CD1c-positive myeloid dendritic cell (primary cell): ENCODE measurements at regions not wholly inside any gene's neighbourhood (a gene's known extent, or its start where the extent isn't known, plus 50 kb on each side); places are given as distances from the start of the nearest gene placed in this dataset.
"Not testable (repeated sequence)": the region's sequence is repeated elsewhere in the genome, so short reads cannot be mapped to it uniquely, and the experiment has no call there.

Source experiments
- DNase-seq: peaks from one replicate; pipeline ENCODE4 v3.0.0-alpha.2; 2016; ENCODE audit errors: extremely low spot score

- DNase-seq: no peak
These were observed 318.8 kb downstream of the ZNF674 start for GRCh38 chrX:46226422-46226821.

DNA sequence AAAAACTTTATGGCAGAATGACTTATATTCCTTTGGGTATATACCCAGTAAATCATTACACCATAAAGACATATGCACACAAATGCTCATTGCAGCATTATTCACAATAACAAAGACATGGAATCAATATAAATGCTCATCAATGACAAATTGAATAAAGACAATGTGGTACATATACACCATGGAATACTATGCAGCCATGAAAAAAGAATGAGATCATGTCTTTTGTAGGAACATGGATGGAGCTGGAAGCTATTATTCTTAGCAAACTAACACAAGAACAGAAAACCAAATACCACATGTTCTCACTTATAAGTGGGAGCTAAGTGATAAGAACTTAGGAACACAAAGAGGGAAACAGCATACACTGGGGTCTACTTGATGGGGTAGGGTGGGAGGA, 321.7 kb downstream of the ZNF674 start:
- not testable (repeated sequence) for DNase-seq

GRCh38 chrX:46220822-46221221, 324.4 kb downstream of the ZNF674 start:
- no peak for DNase-seq

DNA sequence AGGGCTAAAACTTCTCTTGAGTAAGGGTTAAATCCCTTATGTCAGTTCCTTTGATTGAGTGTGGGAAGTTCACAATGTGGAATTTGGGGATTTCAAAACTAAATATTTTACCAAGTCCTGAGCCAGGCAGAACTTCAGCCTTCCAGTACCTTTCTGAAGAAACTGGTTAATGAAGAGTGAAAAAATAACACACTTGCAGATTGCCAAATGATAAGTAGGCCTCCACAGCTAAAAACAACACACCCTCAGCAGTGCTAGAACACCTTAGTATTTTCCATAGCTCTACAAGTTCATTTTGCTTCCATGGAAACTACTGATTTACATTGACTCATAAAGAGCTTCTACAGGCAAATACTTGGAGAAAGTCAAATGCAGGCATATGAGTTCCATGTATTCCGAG, 326.8 kb downstream of the ZNF674 start:
- no peak for DNase-seq

- DNase-seq: no peak
These were observed 328.8 kb downstream of the ZNF674 start for GRCh38 chrX:46216406-46216805.

DNA sequence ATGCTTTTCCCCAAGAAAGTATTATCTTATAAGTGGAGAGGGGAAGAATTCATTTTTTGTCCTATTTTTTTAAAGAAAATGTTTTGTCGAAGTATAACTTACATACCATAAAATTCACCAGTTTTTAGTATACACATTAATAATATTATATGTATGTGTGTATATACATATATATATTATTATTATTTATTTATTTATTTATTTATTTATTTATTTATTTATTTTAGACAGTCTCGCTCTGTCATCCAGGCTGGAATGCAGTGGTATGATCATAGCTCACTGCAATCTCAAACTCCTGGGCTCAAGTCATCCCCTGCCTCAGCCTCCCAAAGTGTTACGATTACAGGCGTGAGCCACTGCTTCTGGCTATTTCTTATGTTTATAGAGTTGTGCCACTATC, 334.1 kb downstream of the ZNF674 start:
- no peak for DNase-seq

DNA sequence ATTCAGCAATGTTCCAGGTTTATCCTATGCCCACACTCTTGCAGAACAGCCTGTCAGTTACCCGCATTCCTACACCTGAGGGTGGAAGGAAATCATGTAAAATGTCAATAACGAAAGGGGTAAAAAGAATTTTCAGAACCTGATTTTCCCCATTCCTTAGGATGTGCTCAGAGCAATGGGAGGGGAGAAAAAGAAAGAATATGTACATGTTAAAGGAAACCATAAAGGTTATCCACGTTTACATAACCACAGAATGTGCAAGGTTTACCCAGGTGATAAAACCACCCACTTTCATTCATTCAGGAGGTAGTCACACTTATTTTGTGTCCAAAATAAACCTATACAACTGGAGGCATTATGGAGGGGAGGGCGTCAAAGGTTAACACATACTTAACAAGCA, 335.5 kb downstream of the ZNF674 start:
- no peak for DNase-seq

DNA sequence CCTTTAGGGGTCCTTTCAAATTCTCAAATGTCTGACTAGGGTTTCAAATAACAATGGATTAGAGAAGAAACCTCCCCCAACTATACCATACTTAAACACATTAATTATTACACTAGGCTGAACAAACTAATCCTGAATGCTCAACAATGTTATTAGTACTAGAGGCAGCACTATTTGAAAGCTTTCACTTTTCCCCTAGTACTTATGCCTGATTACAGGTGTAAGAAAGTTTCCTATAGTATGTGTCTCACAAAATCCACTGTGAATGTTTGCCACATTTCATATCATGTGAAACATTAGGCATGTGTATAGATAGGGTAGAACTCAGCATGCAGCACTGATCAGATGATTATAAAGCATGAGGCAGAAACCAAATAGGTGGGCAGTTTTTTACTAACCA, 336.2 kb downstream of the ZNF674 start:
- DNase-seq: no peak

DNA sequence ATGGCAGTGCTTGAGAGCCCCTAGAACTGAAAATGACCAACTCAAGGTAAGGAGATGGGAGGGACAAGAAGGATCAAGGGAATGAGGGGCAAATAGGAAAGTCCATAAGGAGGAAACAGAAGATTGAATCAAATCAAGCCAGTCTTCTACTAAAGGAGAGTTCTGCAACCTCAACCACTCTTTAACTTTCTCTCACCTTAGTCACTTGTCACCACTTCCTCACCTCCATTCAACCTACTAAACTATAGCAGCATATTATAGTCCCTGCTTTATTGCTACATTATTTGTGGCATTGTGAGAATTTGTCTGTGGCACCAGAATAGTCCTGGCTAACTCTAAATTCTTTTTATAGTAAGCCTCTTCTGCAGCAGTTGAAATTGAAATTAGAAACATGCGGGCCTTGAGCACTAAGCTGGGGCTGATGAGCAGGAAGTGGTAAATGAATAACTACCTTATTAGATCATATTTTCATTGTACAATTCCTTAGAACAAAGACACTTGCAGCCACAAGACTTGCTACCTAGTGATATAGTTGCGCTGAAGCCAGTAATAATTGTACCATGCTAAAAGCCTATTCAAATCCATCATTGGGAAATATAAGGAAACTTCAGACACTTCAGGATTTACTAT, 336.9 kb downstream of the ZNF674 start:
- DNase-seq: no peak

DNA sequence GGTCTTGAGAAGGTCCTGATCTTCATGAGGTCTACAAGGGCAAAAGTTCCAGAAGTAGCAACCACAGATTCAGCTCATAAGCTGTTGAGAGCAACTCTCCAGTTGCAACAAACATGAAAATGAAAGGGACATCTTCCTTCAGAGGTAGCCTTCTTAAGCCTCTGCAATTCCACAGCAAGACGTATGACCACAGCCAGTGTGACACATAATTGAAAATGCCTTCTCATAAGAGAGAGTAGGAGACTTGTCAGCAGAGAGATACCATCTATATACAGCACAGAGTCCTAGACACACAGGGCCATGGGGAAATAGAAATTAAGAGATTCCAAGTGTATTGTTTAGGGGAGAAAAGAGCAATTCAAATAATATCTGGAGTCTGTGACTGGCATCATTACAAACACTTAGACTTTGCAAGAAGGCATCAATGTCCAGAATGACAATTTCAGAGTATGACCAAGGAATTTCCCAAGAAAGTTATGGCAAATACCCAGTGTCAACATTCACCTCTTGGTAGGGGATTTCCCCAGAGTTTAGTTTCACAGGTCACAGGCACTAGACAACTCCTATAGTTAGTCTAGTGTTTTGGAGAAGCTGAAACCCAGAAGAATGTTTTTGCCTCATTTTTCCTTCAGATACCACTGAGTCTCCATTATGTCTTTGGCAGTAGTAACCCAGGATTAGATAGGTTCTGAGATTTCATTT, 340.3 kb downstream of the ZNF674 start:
- no peak for DNase-seq

DNA sequence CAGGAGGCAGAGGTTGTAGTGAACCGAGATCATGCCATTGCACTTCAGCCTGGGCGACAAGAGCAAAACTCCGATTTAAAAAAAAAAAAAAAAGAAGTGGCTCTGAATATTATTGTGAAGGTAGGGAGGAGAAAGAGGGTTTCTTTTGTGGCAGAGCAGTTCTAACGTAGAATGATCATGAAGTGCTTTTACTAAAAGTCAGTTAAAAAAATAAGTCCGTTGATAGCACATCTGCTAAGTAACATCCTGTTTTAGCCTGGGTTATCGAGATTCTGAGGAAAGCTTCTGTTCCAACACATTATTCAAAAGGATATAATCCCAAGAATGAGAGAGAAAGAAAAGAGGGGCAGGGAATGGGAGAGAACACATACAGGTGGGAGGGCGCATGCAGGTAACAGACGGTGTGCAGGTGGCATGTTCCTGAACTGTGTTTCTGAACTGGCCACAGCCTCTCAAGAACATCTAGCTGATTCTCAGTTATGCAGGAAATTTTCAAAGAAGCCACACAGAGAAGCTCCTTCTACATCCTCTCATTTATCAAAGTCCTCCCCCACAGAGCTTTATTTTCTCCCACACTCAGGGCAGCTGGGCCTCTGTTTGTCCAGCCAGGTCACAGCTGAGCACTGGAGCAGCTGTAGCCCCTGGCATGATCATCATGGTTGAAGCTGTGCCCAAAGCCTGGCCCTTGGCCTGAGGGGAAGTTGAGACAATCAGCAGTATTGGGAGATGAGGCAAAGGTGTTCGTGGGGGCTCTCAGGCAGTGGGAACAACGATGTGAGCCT, 342.3 kb downstream of the ZNF674 start:
- no peak for DNase-seq

GRCh38 chrX:46200413-46200812, 344.8 kb downstream of the ZNF674 start:
- no peak for DNase-seq

- no peak for DNase-seq
These were observed 346.4 kb downstream of the ZNF674 start for GRCh38 chrX:46198858-46199257.

DNA sequence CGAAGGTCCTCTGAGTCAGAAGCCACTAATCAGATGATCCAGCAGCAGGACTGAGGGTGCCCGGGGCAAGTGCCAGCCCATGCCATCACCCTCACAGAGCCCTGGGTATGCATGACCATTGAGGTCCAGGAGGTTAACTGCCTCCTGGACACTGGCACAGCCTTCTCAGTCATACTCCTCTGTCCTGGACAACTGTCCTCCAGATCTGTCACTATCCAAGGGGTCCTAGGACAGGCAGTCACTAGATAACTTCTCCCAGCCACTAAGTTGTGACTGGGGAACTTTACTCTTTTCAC, 358.5 kb downstream of the ZNF674 start:
- DNase-seq: not testable (repeated sequence)

DNA sequence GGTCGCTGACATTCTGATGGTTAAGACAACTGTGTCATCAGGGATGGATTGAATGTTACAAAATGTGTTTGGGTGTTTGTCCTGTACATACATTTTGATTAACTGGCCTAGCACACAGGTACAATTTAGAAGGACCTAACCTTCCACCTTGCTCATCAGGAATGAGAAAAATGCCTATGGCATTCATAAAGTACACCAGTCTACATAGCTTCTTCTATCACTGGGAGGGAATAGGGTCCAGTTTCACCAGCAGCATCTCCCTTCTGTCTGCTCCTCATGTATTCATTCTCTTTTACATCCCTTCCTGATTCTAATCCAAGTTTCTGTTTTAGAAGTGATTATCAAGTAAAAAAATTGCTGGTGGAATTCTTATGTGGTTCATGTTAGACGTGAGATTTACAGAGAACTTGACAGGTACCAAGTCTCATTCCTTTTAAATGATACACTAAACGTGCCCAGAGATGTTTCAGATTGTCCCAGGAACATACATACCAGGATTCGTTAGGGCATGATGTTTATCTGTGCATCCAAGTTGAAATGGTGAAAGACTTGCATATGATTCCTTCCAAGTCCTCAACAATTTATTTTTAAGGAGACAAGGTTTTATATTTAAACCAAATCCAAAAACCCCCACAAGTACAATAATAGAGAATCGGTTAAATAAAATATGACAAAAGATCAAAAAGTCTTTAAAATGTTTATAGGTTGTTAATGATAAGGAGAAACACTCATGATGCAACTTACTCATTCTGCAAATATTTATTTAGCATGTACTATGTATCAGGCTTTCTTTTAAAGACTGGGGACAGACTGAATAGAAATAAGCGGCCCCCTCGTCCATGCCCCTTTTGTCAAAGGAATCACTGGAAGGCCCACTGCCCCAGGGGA, 359.1 kb downstream of the ZNF674 start:
- DNase-seq: no peak

DNA sequence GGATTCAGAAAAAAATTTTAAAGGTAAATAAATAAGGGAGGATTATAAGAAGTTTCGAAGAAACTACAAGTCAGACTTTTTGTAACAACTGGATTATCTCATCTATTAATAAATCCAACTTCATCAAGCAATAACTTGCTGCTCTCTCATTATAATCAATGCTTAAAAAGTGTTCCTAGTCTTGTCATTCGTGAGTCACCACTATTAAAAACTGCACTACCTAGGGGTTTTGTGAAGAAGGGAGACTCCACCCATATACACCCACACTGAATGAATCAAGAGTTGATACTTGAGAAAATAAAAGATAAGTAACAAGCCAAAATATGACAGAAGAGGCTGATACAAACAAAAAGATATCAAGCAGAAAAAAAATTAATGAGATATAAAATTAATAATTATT, 360.5 kb downstream of the ZNF674 start:
- no peak for DNase-seq

DNA sequence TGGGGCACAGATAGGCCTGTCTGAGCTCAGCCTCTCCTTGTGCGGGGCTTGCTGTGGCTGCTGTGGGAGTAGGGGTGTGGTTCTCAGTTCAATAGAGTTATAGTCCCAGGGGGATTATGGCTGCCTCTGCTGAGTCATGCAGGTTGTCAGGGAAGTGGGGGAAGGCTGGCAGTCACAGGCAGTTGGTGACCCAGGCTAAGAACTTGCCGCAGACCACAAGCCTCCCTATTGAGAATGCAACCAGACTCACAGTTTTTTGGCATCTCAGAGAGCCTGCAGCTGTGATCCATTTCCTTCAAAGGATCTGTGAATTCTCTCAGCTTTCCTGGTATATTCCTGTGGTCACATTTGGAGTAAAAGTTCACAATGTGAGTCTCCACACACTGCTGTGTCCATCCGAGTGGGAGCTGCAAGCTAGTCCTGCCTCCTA, 364.9 kb downstream of the ZNF674 start:
- DNase-seq: no peak

- DNase-seq: no peak
These were observed 365.5 kb downstream of the ZNF674 start for GRCh38 chrX:46179748-46180147.

GRCh38 chrX:46178763-46179162, 366.5 kb downstream of the ZNF674 start:
- no peak for DNase-seq

DNA sequence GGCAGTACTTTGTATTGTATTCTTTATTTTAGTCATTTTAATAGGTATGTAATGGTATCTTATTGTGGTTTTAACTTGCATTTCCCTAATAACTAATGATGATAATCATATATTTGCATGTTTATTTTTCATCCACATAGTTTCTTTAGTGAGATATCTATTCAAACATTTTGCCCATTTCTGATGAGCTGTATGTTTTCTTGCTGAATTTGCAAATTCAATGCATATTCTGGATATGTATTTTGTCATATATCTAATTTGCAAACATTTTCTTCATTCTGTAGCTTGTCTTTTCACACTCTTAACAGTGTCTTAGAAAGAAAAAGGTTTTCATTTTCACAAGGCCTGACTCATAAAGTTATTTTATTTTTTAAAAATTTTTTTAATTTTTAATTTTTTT, 372.1 kb downstream of the ZNF674 start:
- DNase-seq: no peak

DNA sequence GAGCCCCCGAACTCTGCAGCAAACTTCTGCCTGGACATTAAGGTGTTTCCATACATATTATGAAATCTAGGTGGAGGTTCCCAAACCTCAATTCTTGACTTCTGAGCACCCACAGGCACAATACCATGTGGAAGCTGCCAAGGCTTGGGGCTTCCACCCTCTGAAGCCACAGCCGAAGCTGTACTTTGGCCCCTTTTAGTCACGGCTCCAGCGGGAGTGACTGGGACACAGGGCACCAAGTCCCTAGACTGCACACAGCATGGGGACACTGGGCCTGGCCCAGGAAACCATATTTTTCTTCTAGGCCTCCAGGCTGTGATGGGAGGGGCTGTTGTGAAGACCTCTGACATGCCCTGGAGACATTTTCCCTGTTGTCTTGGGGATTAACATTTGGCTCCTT, 373.8 kb downstream of the ZNF674 start:
- not testable (repeated sequence) for DNase-seq

DNA sequence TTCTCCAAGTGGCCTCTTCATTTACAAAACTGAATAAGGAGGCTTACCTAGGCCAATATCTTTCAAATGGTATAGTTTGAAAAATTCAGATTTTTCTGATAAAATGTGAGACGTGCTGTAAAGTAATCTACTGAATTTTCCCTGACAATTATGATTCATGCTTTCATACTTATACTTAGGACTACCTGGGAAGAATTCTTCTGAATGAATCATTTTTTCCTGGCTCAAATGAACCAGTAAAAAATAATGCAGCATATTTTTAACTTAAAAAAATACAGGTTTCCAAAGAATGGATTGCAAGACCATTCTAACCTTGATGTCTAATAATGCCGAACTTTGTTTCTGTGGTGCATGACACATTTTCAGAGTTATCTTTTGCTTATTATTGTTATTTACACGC, 375.4 kb downstream of the ZNF674 start:
- no peak for DNase-seq
